ENCODE measurements at regions not wholly inside any gene's neighbourhood (a gene's known extent, or its start where the extent isn't known, plus 50 kb on each side); places are given as distances from the start of the nearest gene placed in this dataset.

- Histone ChIP-seq H3K27me3 (replicated peaks) (no peaks in the 10 kb centered on the region), H3K27ac (no peak overlapping the region), H3K4me3 (ENCODE audit: low read depth, low read length) (no peak overlapping the region), H3K36me3 (replicated peaks) (no peaks in the 10 kb centered on the region)
- TF ChIP-seq, protein P1, sequence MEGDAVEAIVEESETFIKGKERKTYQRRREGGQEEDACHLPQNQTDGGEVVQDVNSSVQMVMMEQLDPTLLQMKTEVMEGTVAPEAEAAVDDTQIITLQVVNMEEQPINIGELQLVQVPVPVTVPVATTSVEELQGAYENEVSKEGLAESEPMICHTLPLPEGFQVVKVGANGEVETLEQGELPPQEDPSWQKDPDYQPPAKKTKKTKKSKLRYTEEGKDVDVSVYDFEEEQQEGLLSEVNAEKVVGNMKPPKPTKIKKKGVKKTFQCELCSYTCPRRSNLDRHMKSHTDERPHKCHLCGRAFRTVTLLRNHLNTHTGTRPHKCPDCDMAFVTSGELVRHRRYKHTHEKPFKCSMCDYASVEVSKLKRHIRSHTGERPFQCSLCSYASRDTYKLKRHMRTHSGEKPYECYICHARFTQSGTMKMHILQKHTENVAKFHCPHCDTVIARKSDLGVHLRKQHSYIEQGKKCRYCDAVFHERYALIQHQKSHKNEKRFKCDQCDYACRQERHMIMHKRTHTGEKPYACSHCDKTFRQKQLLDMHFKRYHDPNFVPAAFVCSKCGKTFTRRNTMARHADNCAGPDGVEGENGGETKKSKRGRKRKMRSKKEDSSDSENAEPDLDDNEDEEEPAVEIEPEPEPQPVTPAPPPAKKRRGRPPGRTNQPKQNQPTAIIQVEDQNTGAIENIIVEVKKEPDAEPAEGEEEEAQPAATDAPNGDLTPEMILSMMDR (IDR thresholded peaks at IDR 0.05; ENCODE audit: low read depth, low read length, missing control alignments), result no peak
- no peak for DNase-seq
- in situ Hi-C loops (cut with HindIII; ENCODE audit: low pct_ligation_motif_present, low sequenced_read_pairs), result no loop called here
Observed at GRCh38 chr5:4191041-4191440, 595.4 kb downstream of the IRX1 start.

- in situ Hi-C loops (cut with HindIII; ENCODE audit: low pct_ligation_motif_present, low sequenced_read_pairs), result no loop called here
Observed at GRCh38 chr5:4191703-4192102, 596.1 kb downstream of the IRX1 start.

GRCh38 chr5:4192111-4192510 lies 596.5 kb downstream of the IRX1 start:
- H3K27me3 ChIP-seq (replicated peaks), result no peaks in the 10 kb centered on the region
- in situ Hi-C loops (cut with HindIII; ENCODE audit: low pct_ligation_motif_present, low sequenced_read_pairs), result no loop called here
- no peaks in the 10 kb centered on the region for H3K36me3 ChIP-seq (replicated peaks)
- TF ChIP-seq, protein P1 (IDR thresholded peaks at IDR 0.05; ENCODE audit: low read depth, low read length, missing control alignments), result no peak
- no peak overlapping the region for H3K4me3 ChIP-seq (ENCODE audit: low read depth, low read length)
- no peak overlapping the region for H3K27ac ChIP-seq
- no peak for DNase-seq

More at GRCh38 chr5:4191703-4192102, 596.1 kb downstream of the IRX1 start:
- Histone ChIP-seq H3K27me3 (replicated peaks) (no peaks in the 10 kb centered on the region), H3K27ac (no peak overlapping the region), H3K36me3 (replicated peaks) (no peaks in the 10 kb centered on the region), H3K4me3 (ENCODE audit: low read depth, low read length) (no peak overlapping the region)
- TF ChIP-seq, protein P1 (IDR thresholded peaks at IDR 0.05; ENCODE audit: low read depth, low read length, missing control alignments), result no peak
- no peak for DNase-seq

- TF ChIP-seq, protein P1 (IDR thresholded peaks at IDR 0.05; ENCODE audit: low read depth, low read length, missing control alignments), result no peak
- in situ Hi-C loops (cut with HindIII; ENCODE audit: low pct_ligation_motif_present, low sequenced_read_pairs), result no loop called here
- H3K36me3 ChIP-seq (replicated peaks), result no peaks in the 10 kb centered on the region
- H3K27ac ChIP-seq, result no peak overlapping the region
- no peak for DNase-seq
- H3K4me3 ChIP-seq (ENCODE audit: low read depth, low read length), result no peak overlapping the region
- H3K27me3 ChIP-seq (replicated peaks), result no peaks in the 10 kb centered on the region
Observed at GRCh38 chr5:4196744-4197143, 601.1 kb downstream of the IRX1 start.

- no peaks in the 10 kb centered on the region for H3K27me3 ChIP-seq (replicated peaks)
- TF ChIP-seq, protein P1 (IDR thresholded peaks at IDR 0.05; ENCODE audit: low read depth, low read length, missing control alignments), result no peak
- no peak overlapping the region for H3K4me3 ChIP-seq (ENCODE audit: low read depth, low read length)
- in situ Hi-C loops (cut with HindIII; ENCODE audit: low pct_ligation_motif_present, low sequenced_read_pairs), result no loop called here
- DNase-seq, result no peak
- H3K27ac ChIP-seq, result no peak overlapping the region
- no peaks in the 10 kb centered on the region for H3K36me3 ChIP-seq (replicated peaks)
Observed at GRCh38 chr5:4197151-4197550, 601.5 kb downstream of the IRX1 start.

GRCh38 chr5:4198461-4198860 lies 602.8 kb downstream of the IRX1 start:
- in situ Hi-C loops (cut with HindIII; ENCODE audit: low pct_ligation_motif_present, low sequenced_read_pairs), result no loop called here
- DNase-seq, result no peak
- H3K4me3 ChIP-seq (ENCODE audit: low read depth, low read length), result no peak overlapping the region

More at GRCh38 chr5:4198461-4198860, 602.8 kb downstream of the IRX1 start:
- Histone ChIP-seq H3K27me3 (replicated peaks) (no peaks in the 10 kb centered on the region), H3K36me3 (replicated peaks) (no peaks in the 10 kb centered on the region), H3K27ac (no peak overlapping the region)
- TF ChIP-seq, protein P1 (IDR thresholded peaks at IDR 0.05; ENCODE audit: low read depth, low read length, missing control alignments), result no peak
